ENCODE measurements at regions not wholly inside any gene's neighbourhood (a gene's known extent, or its start where the extent isn't known, plus 50 kb on each side); places are given as distances from the start of the nearest gene placed in this dataset.

DNA sequence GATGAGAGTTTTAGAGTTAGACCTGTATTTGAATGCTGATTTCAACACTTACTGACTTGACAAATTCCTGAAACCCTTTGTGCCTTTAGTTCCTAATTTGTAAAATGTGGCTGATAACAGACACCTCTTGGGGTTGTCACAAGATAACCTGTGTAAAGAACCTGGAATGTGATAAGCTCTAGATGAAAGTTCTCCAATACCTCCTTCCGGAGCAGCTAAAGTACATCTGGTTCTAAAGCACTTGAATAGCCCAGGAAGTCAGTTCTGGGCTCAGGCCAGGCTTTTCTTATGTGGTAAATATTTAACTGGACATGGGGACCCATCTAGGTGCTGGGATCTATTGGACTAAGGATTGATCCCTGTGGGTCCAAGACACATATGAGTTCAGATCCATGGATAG, 310.8 kb upstream of the ADAMTSL1 start:
- intact Hi-C loops (cut with DNase I; ENCODE audit: low total_unique reads) = no loop called here
- no peak overlapping the region for H3K4me3 ChIP-seq
- H3K27ac ChIP-seq = no peak overlapping the region
- no peak for TF ChIP-seq POLR2AphosphoS5 (IDR thresholded peaks at IDR 0.05)
- TF ChIP-seq POLR2A (IDR thresholded peaks at IDR 0.05) = no peak
- TF ChIP-seq, protein P1, sequence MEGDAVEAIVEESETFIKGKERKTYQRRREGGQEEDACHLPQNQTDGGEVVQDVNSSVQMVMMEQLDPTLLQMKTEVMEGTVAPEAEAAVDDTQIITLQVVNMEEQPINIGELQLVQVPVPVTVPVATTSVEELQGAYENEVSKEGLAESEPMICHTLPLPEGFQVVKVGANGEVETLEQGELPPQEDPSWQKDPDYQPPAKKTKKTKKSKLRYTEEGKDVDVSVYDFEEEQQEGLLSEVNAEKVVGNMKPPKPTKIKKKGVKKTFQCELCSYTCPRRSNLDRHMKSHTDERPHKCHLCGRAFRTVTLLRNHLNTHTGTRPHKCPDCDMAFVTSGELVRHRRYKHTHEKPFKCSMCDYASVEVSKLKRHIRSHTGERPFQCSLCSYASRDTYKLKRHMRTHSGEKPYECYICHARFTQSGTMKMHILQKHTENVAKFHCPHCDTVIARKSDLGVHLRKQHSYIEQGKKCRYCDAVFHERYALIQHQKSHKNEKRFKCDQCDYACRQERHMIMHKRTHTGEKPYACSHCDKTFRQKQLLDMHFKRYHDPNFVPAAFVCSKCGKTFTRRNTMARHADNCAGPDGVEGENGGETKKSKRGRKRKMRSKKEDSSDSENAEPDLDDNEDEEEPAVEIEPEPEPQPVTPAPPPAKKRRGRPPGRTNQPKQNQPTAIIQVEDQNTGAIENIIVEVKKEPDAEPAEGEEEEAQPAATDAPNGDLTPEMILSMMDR (IDR thresholded peaks at IDR 0.05) = no peak
- H3K4me1 ChIP-seq = no peaks in the 10 kb centered on the region
- no peak for DNase-seq (ENCODE audit: low spot score in 2 of 2)
- no peaks in the 10 kb centered on the region for H3K36me3 ChIP-seq
- H3K27me3 ChIP-seq = no peaks in the 10 kb centered on the region
- no peaks in the 10 kb centered on the region for H3K9me3 ChIP-seq

DNA sequence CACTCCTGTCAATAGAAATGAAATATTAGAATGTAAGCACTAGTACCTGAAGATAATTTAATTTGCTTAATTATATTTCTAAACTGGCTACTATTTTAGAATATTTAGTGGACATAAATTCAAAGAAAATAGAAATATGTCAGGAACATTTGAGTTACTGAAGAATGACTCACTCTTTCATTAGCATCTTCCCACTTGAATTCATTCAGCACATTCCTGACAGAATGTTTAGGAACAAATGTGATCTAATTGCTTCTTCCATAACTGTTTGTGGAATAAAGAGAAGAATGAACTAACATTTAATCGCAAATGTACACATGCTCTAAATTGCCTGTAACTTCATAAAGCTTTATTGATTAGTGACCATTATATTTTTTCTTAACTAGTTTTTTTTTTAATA, 306.2 kb upstream of the ADAMTSL1 start:
- no peak for DNase-seq (ENCODE audit: low spot score in 2 of 2)
- intact Hi-C loops (cut with DNase I; ENCODE audit: low total_unique reads) = no loop called here
- Histone ChIP-seq H3K4me1 (no peaks in the 10 kb centered on the region), H3K27ac (no peak overlapping the region), H3K27me3 (no peaks in the 10 kb centered on the region), H3K36me3 (no peaks in the 10 kb centered on the region), H3K9me3 (no peaks in the 10 kb centered on the region), H3K4me3 (no peak overlapping the region)
- TF ChIP-seq, protein P1 (IDR thresholded peaks at IDR 0.05) = no peak
- no peak for TF ChIP-seq POLR2AphosphoS5 (IDR thresholded peaks at IDR 0.05)
- TF ChIP-seq POLR2A (IDR thresholded peaks at IDR 0.05) = no peak

DNA sequence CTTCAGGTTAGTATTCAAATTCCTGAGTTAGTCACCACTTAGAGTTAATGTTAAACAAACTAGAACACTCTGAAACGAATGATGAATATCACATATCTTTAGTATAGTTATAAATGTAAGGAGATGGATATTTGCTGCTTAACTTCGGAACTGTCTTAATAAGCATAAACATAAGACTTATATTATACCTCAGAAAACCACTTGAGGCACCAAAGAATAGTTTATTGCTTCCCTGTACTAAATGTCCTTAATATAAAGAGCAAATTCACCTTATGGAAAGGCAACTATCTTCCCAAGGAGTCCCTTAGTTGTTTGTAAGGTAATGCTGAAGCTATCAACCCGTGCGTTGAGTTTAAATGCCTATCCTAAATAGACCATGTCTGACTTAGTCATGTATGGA, 300.0 kb upstream of the ADAMTSL1 start:
- intact Hi-C loops (cut with DNase I; ENCODE audit: low total_unique reads) = no loop called here
- H3K27me3 ChIP-seq = no peaks in the 10 kb centered on the region
- no peaks in the 10 kb centered on the region for H3K9me3 ChIP-seq
- DNase-seq (ENCODE audit: low spot score in 2 of 2) = no peak
- TF ChIP-seq POLR2A (IDR thresholded peaks at IDR 0.05) (no peak), POLR2AphosphoS5 (IDR thresholded peaks at IDR 0.05) (no peak)
- TF ChIP-seq, protein P1 (IDR thresholded peaks at IDR 0.05) = no peak
- no peak overlapping the region for H3K4me3 ChIP-seq
- no peaks in the 10 kb centered on the region for H3K36me3 ChIP-seq
- H3K27ac ChIP-seq = no peak overlapping the region
- no peaks in the 10 kb centered on the region for H3K4me1 ChIP-seq

DNA sequence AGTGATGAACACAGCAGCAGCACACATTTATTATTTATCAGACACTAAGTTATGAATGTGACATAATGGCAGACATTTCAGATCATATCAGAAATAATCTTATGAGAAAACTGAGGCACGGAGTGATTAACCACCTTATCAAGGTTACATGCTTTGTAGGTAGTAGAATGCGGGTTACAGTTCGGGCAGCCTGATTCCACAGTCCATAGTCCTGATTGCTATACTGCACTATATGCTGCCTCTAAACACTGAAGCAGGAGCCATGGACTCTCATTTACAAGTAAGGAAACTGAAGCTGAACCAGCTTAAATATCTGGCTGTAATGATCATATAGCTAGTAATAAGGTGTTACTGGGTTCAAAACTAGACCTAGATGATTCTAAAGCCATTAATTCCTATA, 291.3 kb upstream of the ADAMTSL1 start:
- TF ChIP-seq POLR2AphosphoS5 (IDR thresholded peaks at IDR 0.05) = no peak
- TF ChIP-seq, protein P1 (IDR thresholded peaks at IDR 0.05) = no peak
- TF ChIP-seq POLR2A (IDR thresholded peaks at IDR 0.05) = no peak
- DNase-seq (ENCODE audit: low spot score in 2 of 2) = no peak
- intact Hi-C loops (cut with DNase I; ENCODE audit: low total_unique reads) = no loop called here
- no peaks in the 10 kb centered on the region for H3K36me3 ChIP-seq
- no peak overlapping the region for H3K27ac ChIP-seq
- H3K9me3 ChIP-seq = no peaks in the 10 kb centered on the region
- no peak overlapping the region for H3K4me3 ChIP-seq
- H3K27me3 ChIP-seq = no peaks in the 10 kb centered on the region
- no peaks in the 10 kb centered on the region for H3K4me1 ChIP-seq

DNA sequence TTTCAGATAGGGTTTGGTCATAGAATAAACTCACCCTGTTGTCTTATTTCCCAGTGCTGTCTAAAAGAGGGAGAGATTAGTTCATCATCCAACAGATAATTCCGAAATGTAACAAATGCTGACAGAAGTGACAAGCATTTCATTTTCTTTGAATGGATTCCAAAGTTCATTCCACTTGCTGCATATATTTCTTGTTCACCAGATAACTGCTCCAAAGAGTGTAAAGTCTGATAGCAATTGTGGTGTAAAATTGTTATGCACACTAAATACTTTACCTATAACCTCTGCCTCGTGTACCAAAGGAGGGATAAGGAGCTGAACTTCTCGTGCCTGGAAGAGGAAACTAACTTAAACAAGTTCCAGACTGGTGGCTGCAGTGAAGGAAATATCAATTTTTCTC, 290.0 kb upstream of the ADAMTSL1 start:
- H3K36me3 ChIP-seq = no peaks in the 10 kb centered on the region
- H3K27me3 ChIP-seq = no peaks in the 10 kb centered on the region
- intact Hi-C loops (cut with DNase I; ENCODE audit: low total_unique reads) = no loop called here
- TF ChIP-seq POLR2A (IDR thresholded peaks at IDR 0.05) = no peak
- TF ChIP-seq POLR2AphosphoS5 (IDR thresholded peaks at IDR 0.05) = no peak
- TF ChIP-seq, protein P1 (IDR thresholded peaks at IDR 0.05) = no peak
- no peak overlapping the region for H3K27ac ChIP-seq
- H3K9me3 ChIP-seq = no peaks in the 10 kb centered on the region
- no peak for DNase-seq (ENCODE audit: low spot score in 2 of 2)
- H3K4me3 ChIP-seq = no peak overlapping the region
- H3K4me1 ChIP-seq = no peaks in the 10 kb centered on the region
